Astrocyte of the spinal cord (primary cell): ENCODE measurements at regions not wholly inside any gene's neighbourhood (a gene's known extent, or its start where the extent isn't known, plus 50 kb on each side); places are given as distances from the start of the nearest gene placed in this dataset.
"Not testable (repeated sequence)": the region's sequence is repeated elsewhere in the genome, so short reads cannot be mapped to it uniquely, and the experiment has no call there.

Source experiments
- DNase-seq: peaks from one replicate; pipeline ENCODE4 v3.0.0; 2011; ENCODE audit warnings: low read depth, low spot score
- H3K4me3 ChIP-seq: 2 replicates; pipeline ENCODE4 v1.5.1; 2011; ENCODE audit warnings: low read depth, mild to moderate bottlenecking, low read length, moderate library complexity
- CTCF ChIP-seq: IDR thresholded peaks from 2 replicates; pipeline ENCODE4 v1.5.1; 2012; ENCODE audit warnings: low read depth, mild to moderate bottlenecking, low read length, inconsistent platforms
- in situ Hi-C: cut with HindIII; loops from 2 replicates; pipeline ENCODE4 v1.10.0; 2017; ENCODE audit warnings: low sequenced_read_pairs

GRCh38 chr4:173642509-173642908, 112.5 kb upstream of the HAND2 start:
- H3K4me3 ChIP-seq, result no peak overlapping the region
- no peak for DNase-seq
- TF ChIP-seq CTCF, result no peak
- in situ Hi-C loops, result no loop called here

GRCh38 chr4:173635395-173635794, 105.4 kb upstream of the HAND2 start:
- no peak for TF ChIP-seq CTCF
- DNase-seq, result no peak
- in situ Hi-C loops, result no loop called here
- H3K4me3 ChIP-seq, result no peak overlapping the region

GRCh38 chr4:173626277-173626676, 96.2 kb upstream of the HAND2 start:
- TF ChIP-seq CTCF, result no peak
- DNase-seq, result no peak
- H3K4me3 ChIP-seq, result no peak overlapping the region
- in situ Hi-C loops, result no loop called here

- in situ Hi-C loops, H3K4me3 ChIP-seq, DNase-seq: not testable (repeated sequence)
Observed at GRCh38 chr4:173618648-173619047, 88.6 kb upstream of the HAND2 start.

GRCh38 chr4:173609158-173609557, 79.1 kb upstream of the HAND2 start:
- in situ Hi-C loops, result no loop called here
- H3K4me3 ChIP-seq, result no peak overlapping the region
- no peak for TF ChIP-seq CTCF
- no peak for DNase-seq

- in situ Hi-C loops, H3K4me3 ChIP-seq, DNase-seq: not testable (repeated sequence)
Observed at GRCh38 chr4:173608632-173609031, 78.6 kb upstream of the HAND2 start.

- no peak for TF ChIP-seq CTCF
- DNase-seq, result no peak
- H3K4me3 ChIP-seq, result no peak overlapping the region
- in situ Hi-C loops, result no loop called here
Observed at GRCh38 chr4:173591760-173592159, 61.7 kb upstream of the HAND2 start.

GRCh38 chr4:173590697-173591096, 60.7 kb upstream of the HAND2 start:
- in situ Hi-C loops, result no loop called here
- H3K4me3 ChIP-seq, result no peak overlapping the region
- no peak for TF ChIP-seq CTCF
- DNase-seq, result no peak
